Gastrocnemius medialis (tissue), 4 donors: ENCODE measurements at regions not wholly inside any gene's neighbourhood (a gene's known extent, or its start where the extent isn't known, plus 50 kb on each side); places are given as distances from the start of the nearest gene placed in this dataset.

ENCODE experiments used
- CTCF ChIP-seq, 5 experiments: fragments of 450-650 bp in 3 of 5; fragments of 200-600 bp in 2 of 5; sonication (generic) in 2 of 5; IDR thresholded peaks in 4 of 5; conservative IDR thresholded peaks in 1 of 5; 1 replicate in 4 of 5; 2 replicates in 1 of 5; pipeline ENCODE4 v1.5.1; 2016 to 2019; ENCODE audit warnings: antibody characterized with exemption in 5 of 5, mild to moderate bottlenecking in 3 of 5, moderate library complexity in 3 of 5
- POLR2A ChIP-seq, 2 donors: fragments of 450-650 bp; IDR thresholded peaks; one replicate each; pipeline ENCODE4 v1.6.1; 2017; ENCODE audit warnings: antibody characterized with exemption in 2 of 2, mild to moderate bottlenecking in 2 of 2, moderate library complexity in 2 of 2

- TF ChIP-seq CTCF (IDR thresholded peaks at IDR 0.05 in 4 of 5, conservative IDR thresholded peaks at IDR 0.05 in 1 of 5) (no peak), POLR2A (IDR thresholded peaks at IDR 0.05) (no peak)
Observed at GRCh38 chr6:144718431-144718830, 433.3 kb downstream of the UTRN start.
